T-helper 1 cell (primary cell): ENCODE measurements at regions not wholly inside any gene's neighbourhood (a gene's known extent, or its start where the extent isn't known, plus 50 kb on each side); places are given as distances from the start of the nearest gene placed in this dataset.
"Not testable (repeated sequence)": the region's sequence is repeated elsewhere in the genome, so short reads cannot be mapped to it uniquely, and the experiment has no call there.

Experiments
- DNase-seq, 5 donors: peaks; one replicate each; pipeline ENCODE4 v3.0.0-alpha.2; 2012 to 2020

DNA sequence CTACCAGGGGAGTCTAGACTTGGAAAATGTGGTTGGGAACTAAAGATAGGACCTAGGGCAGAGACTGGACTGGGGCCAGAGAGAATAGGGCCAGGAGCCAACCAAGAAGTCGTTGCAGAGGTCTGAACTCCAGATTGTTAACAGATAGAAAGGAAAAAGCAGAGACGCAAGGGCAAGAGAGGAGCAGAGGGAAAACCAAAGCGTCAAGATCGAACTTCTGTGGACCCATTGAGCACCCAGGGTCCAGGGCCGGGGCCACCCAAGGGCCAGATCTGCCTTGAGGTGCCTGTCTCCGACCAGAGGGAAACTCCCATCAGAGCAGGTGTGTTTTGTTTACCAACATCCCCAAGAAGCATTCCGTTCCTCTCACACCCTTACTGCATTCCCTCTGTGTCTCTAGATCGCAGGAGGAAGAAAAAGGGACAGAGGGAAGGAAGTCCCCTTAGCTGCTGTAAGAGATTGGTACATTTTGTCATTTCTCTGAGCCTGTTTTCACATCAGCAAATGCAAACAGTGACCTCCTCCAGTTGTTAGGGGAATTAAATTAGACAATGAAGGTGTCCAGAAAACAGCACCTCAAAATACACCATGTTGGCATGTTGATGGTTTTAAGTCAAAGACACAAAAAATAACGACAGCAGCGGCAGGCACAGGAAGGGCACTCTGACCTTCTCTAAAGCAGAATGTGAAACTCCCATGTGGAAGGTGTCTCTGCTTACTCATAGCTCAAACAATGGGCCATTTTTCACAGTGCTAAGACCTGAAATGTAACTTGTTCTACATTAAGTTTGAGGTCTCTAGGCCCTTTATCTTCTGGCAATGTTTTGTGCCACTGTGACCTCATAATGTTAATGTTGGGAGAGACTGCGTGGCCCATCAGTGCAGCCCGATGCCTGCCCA lies 105.8 kb upstream of the RAB4A start:
- DNase-seq: no peak

DNA sequence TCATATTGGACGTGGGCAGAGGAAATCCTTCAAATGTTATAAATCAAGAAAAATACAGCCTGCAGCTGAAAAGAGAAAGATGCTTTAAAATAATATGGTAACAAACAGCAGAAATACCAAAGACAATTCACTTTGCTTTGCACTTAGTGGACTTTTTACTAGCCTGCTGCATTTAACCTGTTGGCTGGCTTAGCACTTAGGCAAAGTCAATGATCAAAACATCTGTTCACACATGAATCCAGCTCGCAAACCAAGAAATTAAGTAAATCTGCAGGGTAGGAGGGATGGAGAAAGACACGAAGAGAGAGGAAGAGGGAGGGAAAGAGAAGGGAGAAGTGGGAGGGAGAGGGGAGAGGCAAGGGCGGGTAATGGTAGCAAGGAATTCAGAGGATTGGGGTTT lies 103.6 kb upstream of the RAB4A start:
- DNase-seq: no peak

DNA sequence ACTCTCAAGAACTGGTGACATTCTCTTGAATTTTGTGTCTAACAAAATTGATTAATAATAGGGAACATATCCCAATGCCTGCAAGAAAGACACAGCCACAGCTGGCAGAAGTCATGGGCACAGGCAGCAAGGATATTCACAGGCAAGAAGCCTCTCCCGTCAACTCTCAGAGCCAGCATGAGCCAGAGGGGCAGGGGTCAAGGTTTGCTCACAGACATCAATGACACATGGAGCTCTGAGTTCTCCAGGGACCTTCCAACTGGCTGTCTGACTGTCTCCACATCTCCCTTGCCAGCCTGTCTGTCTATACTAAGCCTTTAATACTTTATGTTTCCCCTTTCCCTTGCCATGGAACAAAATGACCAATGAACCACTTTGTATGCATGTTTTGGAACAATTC lies 101.5 kb upstream of the RAB4A start:
- DNase-seq: no peak

DNA sequence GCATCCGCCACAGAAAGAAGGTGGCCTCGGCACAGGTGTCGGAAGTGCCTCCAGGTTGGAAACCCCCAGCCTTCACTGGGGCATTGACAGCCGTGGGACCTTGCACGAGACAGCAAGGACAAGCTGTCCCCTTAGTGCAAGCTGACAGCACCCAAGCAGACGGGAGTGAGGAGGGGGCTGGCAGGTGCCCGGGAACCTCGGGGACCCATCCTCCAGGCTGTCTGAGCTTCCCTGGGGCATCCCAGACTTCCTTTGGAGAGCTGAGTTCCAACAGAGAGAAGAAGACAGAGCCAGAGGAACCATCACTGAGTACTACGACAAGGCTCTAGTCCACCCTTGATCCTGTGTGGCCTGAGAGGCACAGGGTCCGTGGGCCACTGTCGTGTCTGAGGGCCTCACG lies 100.6 kb upstream of the RAB4A start:
- no peak for DNase-seq

GRCh38 chr1:229170778-229171505 lies 100.0 kb upstream of the RAB4A start:
- no peak for DNase-seq

DNA sequence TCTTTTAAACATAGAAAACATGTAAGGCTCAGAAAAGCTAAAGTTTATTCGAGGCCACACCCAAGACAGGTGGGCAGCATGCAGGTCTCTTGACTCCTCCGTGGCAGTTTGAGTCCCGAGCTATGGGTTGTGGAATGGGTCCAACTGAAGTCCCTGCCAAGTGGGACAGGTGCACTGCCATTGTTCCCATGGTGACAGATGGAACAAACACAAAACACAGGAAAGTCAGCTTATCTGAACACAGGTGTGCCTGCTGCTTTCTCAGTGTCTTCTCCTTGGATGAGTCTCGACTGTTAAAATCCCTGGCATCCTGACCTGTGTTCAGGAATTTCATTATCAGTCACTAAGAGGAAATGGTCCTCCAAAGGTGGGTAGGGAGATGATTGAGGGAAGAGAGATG lies 99.0 kb upstream of the RAB4A start:
- no peak for DNase-seq

DNA sequence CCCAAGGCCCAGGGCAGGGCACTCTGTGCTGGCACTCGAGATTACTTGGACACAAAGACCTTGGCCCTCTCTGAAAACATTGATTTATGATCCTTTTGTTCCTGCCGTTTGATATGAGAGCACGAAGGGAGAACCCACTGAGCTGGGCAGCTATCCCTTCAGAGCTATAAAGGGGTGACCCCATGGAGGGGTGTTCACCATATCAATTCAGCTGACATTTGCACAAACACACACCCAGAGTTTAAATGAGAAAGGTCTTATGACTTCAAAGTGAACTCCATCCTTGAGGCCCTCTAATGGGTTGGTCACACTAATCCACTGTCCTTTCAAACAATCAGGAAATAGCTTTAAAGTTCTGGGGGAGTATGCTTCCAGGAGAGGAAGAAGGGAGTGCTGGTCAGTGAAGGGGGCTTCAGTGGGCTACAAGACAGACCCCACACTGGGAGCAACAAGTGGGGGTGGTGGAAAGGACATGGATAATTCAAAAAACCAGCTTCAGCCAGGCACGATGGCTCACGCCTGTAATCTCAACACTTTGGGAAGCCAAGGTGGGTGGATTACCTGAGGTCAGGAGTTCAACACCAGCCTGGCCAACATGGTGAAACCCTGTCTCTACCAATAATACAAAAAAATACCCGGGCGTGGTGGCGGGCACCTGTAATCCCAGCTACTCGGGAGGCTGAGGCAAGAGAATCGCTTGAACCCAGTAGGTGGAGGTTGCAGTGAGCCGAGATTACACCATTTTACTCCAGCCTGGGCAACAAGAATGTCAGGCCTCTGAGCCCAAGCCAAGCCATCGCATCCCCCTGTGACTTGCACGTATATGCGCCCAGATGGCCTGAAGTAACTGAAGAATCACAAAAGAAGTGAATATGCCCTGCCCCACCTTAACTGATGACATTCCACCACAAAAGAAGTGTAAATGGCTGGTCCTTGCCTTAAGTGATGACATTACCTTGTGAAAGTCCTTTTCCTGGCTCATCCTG lies 97.1 kb upstream of the RAB4A start:
- not testable (repeated sequence) for DNase-seq

DNA sequence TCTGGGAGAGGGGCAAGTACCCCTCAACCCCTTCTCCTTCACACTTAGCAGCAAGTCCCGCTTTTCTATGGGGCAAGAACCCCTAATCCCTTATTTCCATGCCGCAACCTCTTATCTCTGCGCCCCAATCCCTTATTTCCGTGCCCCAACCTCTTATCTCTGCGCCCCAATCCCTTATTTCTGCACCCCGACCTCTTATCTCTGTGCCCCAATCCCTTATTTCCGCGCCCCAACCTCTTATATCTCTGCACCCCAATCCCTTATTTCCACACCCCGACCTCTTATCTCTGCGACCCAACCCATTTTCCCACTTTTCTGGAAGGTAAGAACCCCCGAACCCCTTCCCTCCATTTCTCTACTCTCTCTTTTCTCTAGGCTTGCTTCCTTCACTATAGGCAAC lies 95.6 kb upstream of the RAB4A start:
- DNase-seq: not testable (repeated sequence)

- DNase-seq: not testable (repeated sequence)
These were observed 94.5 kb upstream of the RAB4A start for GRCh38 chr1:229176457-229176856.

GRCh38 chr1:229180161-229180560 lies 90.8 kb upstream of the RAB4A start:
- no peak for DNase-seq

GRCh38 chr1:229181419-229181818 lies 89.5 kb upstream of the RAB4A start:
- no peak for DNase-seq

DNA sequence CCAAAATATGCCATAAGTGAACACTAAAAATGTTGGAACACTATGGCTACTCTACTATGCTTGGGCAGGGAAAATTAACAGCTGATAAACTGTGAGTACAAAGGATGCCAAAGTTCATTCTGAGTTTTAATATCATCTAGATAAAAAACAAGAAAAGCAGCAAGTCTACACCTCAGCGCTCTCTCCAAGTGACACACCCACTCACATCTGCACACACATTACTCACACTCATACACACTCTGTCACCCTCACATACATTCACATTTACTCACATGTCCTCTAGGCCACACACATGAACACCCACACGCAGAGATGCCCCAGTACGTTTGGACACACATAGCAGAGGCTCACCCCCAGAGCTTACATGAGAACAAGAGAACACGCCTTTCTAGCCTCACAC lies 87.3 kb upstream of the RAB4A start:
- DNase-seq: no peak

GRCh38 chr1:229184066-229184465 lies 86.8 kb upstream of the RAB4A start:
- DNase-seq: no peak

- no peak for DNase-seq
These were observed 84.9 kb upstream of the RAB4A start for GRCh38 chr1:229185963-229186362.

DNA sequence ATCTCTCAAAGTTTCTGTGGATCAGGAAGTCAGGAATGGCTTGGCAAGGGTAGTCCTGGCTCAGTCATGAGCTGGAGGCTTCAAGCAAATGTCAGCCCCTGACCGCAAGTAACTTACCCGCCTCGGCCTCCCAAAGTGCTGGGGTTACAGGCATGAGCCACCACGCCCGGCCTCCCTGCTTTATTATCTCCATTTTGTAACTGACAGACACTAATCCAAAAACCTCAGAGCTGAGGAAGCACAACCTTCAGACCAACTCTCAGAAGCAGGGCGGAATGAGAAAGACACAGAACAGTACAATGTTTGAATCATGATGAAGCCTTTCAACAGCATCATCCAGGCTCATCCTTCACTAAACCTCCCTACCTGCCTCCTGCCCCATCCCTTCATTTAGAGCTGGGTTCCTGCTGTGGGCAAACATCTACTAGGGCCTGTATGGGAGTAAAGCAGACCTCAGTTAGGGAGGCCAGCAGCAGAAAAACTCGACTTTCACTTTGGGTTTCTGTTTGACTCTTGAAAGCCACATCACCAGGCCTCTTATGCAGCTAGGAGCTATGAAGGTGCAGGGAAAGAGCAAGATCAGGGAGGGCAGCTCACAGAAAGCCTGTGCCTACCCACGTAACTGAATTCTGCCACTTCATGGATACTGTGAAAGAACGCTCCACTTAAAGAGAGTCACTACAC lies 84.4 kb upstream of the RAB4A start:
- DNase-seq: peak in 1 of 5 donors; percentile 74

DNA sequence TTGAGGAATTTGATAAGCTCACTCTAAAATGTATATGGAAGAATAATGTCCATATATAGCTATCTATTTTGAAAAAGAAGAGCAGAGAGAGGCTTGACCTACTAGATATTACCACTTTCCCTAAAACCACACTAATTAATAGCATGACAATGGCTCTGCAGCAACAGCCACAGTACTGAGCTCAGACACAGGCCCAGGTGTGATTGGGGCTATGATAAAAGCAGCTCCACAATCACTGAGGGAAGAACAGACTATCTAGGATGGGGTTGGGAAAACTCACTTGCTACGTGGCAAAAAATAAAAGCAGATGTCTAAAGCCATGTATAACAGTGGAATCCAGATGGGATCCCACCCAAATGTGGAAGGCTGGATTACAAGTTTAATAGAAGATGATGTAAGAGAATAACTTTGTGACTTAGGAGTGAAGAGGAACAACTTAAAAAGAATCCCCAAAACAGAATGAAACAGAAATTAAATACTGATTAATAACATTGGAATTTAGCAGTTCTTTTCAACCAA lies 80.8 kb upstream of the RAB4A start:
- DNase-seq: no peak

DNA sequence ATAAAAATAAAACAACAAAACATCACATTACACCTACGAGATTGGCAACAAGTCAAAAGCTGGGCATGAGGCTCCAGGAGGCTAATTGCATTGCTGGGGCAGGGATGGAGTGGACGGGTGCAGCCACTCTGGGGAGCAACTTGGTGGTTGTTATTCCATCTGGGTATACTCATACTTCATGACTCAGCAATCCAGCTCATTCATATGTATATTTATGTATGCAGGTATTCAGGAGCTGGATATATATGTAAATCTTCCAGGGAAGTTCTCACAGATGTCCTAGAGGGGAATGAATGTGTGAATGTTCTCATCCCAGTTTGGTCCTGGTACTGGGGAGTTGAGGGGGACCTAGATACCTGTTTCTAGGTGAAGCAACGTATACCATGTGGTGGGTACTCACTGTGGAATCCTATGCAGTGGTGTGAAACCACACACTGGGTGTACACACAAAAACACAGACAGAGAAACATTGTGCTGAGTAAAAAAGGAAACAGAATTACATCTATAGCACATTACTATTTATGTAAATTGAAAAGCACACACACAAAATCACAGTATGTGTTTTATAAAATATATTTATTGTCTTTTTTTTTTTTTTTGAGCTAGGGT lies 79.7 kb upstream of the RAB4A start:
- DNase-seq: no peak

GRCh38 chr1:229192031-229192430 lies 78.9 kb upstream of the RAB4A start:
- DNase-seq: no peak

- no peak for DNase-seq
These were observed 78.1 kb upstream of the RAB4A start for GRCh38 chr1:229192853-229193252.

DNA sequence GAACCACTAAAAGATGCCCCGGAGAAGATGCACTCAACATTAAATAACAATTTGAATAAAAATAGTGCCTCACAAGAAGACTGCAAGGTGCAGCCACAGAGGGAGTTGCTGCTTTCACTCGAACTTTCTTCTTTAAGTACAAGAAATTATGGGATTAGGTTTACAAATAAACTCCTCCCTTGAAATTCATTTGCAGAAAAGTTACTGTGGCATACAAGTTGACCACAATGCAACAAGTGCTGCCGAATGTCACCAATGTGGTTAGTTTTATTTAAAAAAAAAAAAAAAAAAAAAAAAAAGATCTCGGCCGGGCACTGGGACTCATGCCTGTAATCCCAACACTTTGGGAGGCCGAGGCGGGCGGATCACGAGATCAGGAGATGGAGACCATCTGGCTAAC lies 76.8 kb upstream of the RAB4A start:
- DNase-seq: no peak

GRCh38 chr1:229195246-229195645 lies 75.7 kb upstream of the RAB4A start:
- DNase-seq: no peak
